Lower leg skin (tissue), 4 donors: ENCODE measurements at regions not wholly inside any gene's neighbourhood (a gene's known extent, or its start where the extent isn't known, plus 50 kb on each side); places are given as distances from the start of the nearest gene placed in this dataset.

Experiments
- DNase-seq, 2 donors: peaks; one replicate each; pipeline ENCODE4 v3.0.0-alpha.2; 2019; ENCODE audit warnings: low spot score in 2 of 2
- H3K4me3 ChIP-seq: fragments of 200-600 bp; sonication (generic); 2 replicates; pipeline ENCODE4 v1.5.1; 2017; ENCODE audit warnings: mild to moderate bottlenecking, low read depth; ENCODE audit not compliant: poor library complexity, severe bottlenecking
- CTCF ChIP-seq, 3 donors: fragments of 450-650 bp; IDR thresholded peaks; one replicate each; pipeline ENCODE4 v1.5.1; 2016; ENCODE audit warnings: antibody characterized with exemption in 3 of 3, mild to moderate bottlenecking in 3 of 3, moderate library complexity in 2 of 3
- POLR2A ChIP-seq, 2 donors: fragments of 450-650 bp; IDR thresholded peaks; one replicate each; pipeline ENCODE4 v1.6.1; 2016 to 2017; ENCODE audit warnings: antibody characterized with exemption in 2 of 2, mild to moderate bottlenecking in 1 of 2, moderate library complexity in 1 of 2
- WGBS, 2 donors: methylation state at CpG; one replicate each; pipeline ENCODE4 v1.1.5; 2018; 5-methylcytosine and 5-hydroxymethylcytosine counted together
- intact Hi-C: fragments of 100-400 bp; cut with DNase I; formaldehyde crosslinking; loops from one replicate; pipeline ENCODE4 v1.15.0; 2023; ENCODE audit warnings: low total_unique reads

- intact Hi-C loops = no loop called here
- DNase-seq = no peak
- H3K4me3 ChIP-seq = no peak overlapping the region
- WGBS, 2 donors = 85 to 86% methylated on average over 4 of the region's 4 CpGs
- TF ChIP-seq POLR2A (IDR thresholded peaks at IDR 0.05) (no peak), CTCF (IDR thresholded peaks at IDR 0.05) (no peak)
These were observed 268.5 kb downstream of the ARAP2 start for GRCh38 chr4:35975617-35976355.

GRCh38 chr4:35978551-35978950, 265.8 kb downstream of the ARAP2 start:
- intact Hi-C loops = no loop called here
- no peak for DNase-seq
- H3K4me3 ChIP-seq = no peak overlapping the region
- no peak for TF ChIP-seq CTCF (IDR thresholded peaks at IDR 0.05)
- TF ChIP-seq POLR2A (IDR thresholded peaks at IDR 0.05) = no peak

- no peak overlapping the region for H3K4me3 ChIP-seq
- intact Hi-C loops = no loop called here
These were observed 262.0 kb downstream of the ARAP2 start for GRCh38 chr4:35982318-35982717.

GRCh38 chr4:35986537-35986936, 257.8 kb downstream of the ARAP2 start:
- DNase-seq = no peak
- no peak overlapping the region for H3K4me3 ChIP-seq
- WGBS, 2 donors = 79 to 84% methylated on average over 1 of the region's 1 CpG
- no peak for TF ChIP-seq POLR2A (IDR thresholded peaks at IDR 0.05)
- TF ChIP-seq CTCF (IDR thresholded peaks at IDR 0.05) = no peak
- intact Hi-C loops = no loop called here

More at GRCh38 chr4:35982318-35982717, 262.0 kb downstream of the ARAP2 start:
- WGBS, 2 donors = 96 to 100% methylated on average over 1 of the region's 1 CpG
- DNase-seq = no peak
- TF ChIP-seq POLR2A (IDR thresholded peaks at IDR 0.05) (no peak), CTCF (IDR thresholded peaks at IDR 0.05) (no peak)

- TF ChIP-seq POLR2A (IDR thresholded peaks at IDR 0.05) (no peak), CTCF (IDR thresholded peaks at IDR 0.05) (no peak)
- intact Hi-C loops = no loop called here
- 61 to 72% methylated on average over 2 of the region's 2 CpGs for WGBS, 2 donors
- DNase-seq = no peak
- no peak overlapping the region for H3K4me3 ChIP-seq
These were observed 250.7 kb downstream of the ARAP2 start for GRCh38 chr4:35993606-35994005.
